CD14-positive monocyte (primary cell): ENCODE measurements at regions not wholly inside any gene's neighbourhood (a gene's known extent, or its start where the extent isn't known, plus 50 kb on each side); places are given as distances from the start of the nearest gene placed in this dataset.

Source experiments
- DNase-seq, 3 donors: peaks; one replicate each; pipeline ENCODE4 v3.0.0-alpha.2; 2011 to 2022
- H2AFZ ChIP-seq: 2 replicates; pipeline ENCODE4 v1.6.0; 2012; ENCODE audit warnings: mild to moderate bottlenecking, low read depth, low read length, inconsistent platforms; ENCODE audit not compliant: insufficient read depth, poor library complexity, severe bottlenecking
- H3K27ac ChIP-seq, 2 donors: 1 replicate in 1 of 2; 2 replicates in 1 of 2; pipeline ENCODE4 v1.5.1; 2012 to 2013; ENCODE audit warnings: low read length in 2 of 2, control low read depth in 1 of 2, inconsistent platforms in 1 of 2, low read depth in 1 of 2, mild to moderate bottlenecking in 1 of 2
- H3K27me3 ChIP-seq, 2 donors: one replicate each; pipeline versions ENCODE4 v1.6.0 to v1.6.1; 2011 to 2013; ENCODE audit warnings: low read length in 2 of 2; ENCODE audit not compliant: control insufficient read depth in 2 of 2, insufficient read depth in 2 of 2
- H3K36me3 ChIP-seq, 2 donors: replicated peaks in 1 of 2; 1 replicate in 1 of 2; 2 replicates in 1 of 2; pipeline versions ENCODE4 v1.5.1 to v1.6.1; 2012 to 2013; ENCODE audit warnings: low read length in 2 of 2, control low read depth in 1 of 2, inconsistent platforms in 1 of 2, mild to moderate bottlenecking in 1 of 2; ENCODE audit not compliant: insufficient read depth in 2 of 2, control insufficient read depth in 1 of 2
- H3K4me1 ChIP-seq, 2 donors: 1 replicate in 1 of 2; 2 replicates in 1 of 2; pipeline versions ENCODE4 v1.5.1 to v1.6.1; 2012 to 2013; ENCODE audit warnings: low read length in 2 of 2, control low read depth in 1 of 2, inconsistent platforms in 1 of 2, mild to moderate bottlenecking in 1 of 2, moderate library complexity in 1 of 2; ENCODE audit not compliant: insufficient read depth in 2 of 2, control insufficient read depth in 1 of 2
- H3K4me2 ChIP-seq: replicated peaks from 2 replicates; pipeline ENCODE3; 2012; ENCODE audit warnings: low read length, moderate library complexity, mild to moderate bottlenecking; ENCODE audit not compliant: poor library complexity, severe bottlenecking; ENCODE audit errors: extremely low read depth
- H3K4me3 ChIP-seq, 3 experiments: fragments of 200-600 bp in 1 of 3; sonication (generic) in 1 of 3; replicated peaks in 1 of 3; 1 replicate in 2 of 3; 2 replicates in 1 of 3; pipeline ENCODE4 v1.5.1; 2011 to 2013; ENCODE audit warnings: low read length in 3 of 3, mild to moderate bottlenecking in 3 of 3, control low read depth in 2 of 3, low read depth in 2 of 3, inconsistent platforms in 1 of 3, moderate library complexity in 1 of 3
- H3K79me2 ChIP-seq: 2 replicates; pipeline ENCODE4 v1.6.0; 2012; ENCODE audit warnings: mild to moderate bottlenecking, control low read depth, inconsistent platforms, low read length, moderate library complexity; ENCODE audit not compliant: insufficient read depth
- H3K9ac ChIP-seq: 2 replicates; pipeline ENCODE4 v1.6.0; 2017; ENCODE audit warnings: low read length, mild to moderate bottlenecking; ENCODE audit not compliant: insufficient read depth, poor library complexity, severe bottlenecking
- H3K9me3 ChIP-seq, 2 donors: replicated peaks in 1 of 2; 1 replicate in 1 of 2; 2 replicates in 1 of 2; pipeline versions ENCODE4 v1.5.1 to v1.6.1; 2012 to 2013; ENCODE audit warnings: low read length in 2 of 2, control low read depth in 1 of 2; ENCODE audit not compliant: control insufficient read depth in 1 of 2, insufficient read depth in 1 of 2
- H4K20me1 ChIP-seq: 2 replicates; pipeline ENCODE4 v1.6.0; 2012; ENCODE audit warnings: mild to moderate bottlenecking, low read length, control low read depth, moderate library complexity; ENCODE audit not compliant: insufficient read depth
- H3K27ac Mint-ChIP-seq, 7 donors: one replicate each; pipeline ENCODE4 v1.8.0; 2020; ENCODE audit warnings: mild to moderate bottlenecking in 7 of 7, mixed read lengths in 7 of 7, moderate library complexity in 6 of 7, inconsistent platforms in 2 of 7
- H3K27me3 Mint-ChIP-seq, 3 donors: one replicate each; pipeline ENCODE4 v1.8.0; 2021 to 2022; ENCODE audit warnings: low read depth in 3 of 3, mild to moderate bottlenecking in 3 of 3, mixed read lengths in 3 of 3, moderate library complexity in 3 of 3, inconsistent platforms in 1 of 3
- H3K36me3 Mint-ChIP-seq, 2 donors: one replicate each; pipeline ENCODE4 v1.8.0; 2020; ENCODE audit warnings: mixed read lengths in 2 of 2, inconsistent platforms in 1 of 2, mild to moderate bottlenecking in 1 of 2
- H3K4me1 Mint-ChIP-seq: one replicate; pipeline ENCODE4 v1.8.0; 2020; ENCODE audit warnings: mild to moderate bottlenecking, mixed read lengths
- H3K4me3 Mint-ChIP-seq, 2 donors: one replicate each; pipeline ENCODE4 v1.8.0; 2020; ENCODE audit warnings: mild to moderate bottlenecking in 2 of 2, mixed read lengths in 2 of 2, moderate library complexity in 1 of 2
- H3K9me3 Mint-ChIP-seq, 7 donors: one replicate each; pipeline ENCODE4 v1.8.0; 2020 to 2022; ENCODE audit warnings: mixed read lengths in 7 of 7, mild to moderate bottlenecking in 6 of 7, moderate library complexity in 6 of 7, inconsistent platforms in 2 of 7
- WGBS: methylation state at CpG from one replicate; pipeline ENCODE4 v1.1.5; 2013; ENCODE audit warnings: missing lambda C conversion rate; ENCODE audit not compliant: insufficient coverage; 5-methylcytosine and 5-hydroxymethylcytosine counted together
- intact Hi-C, 2 donors: fragments of 100-400 bp; cut with micrococcal nuclease; formaldehyde crosslinking; loops; one replicate each; pipeline versions ENCODE4 v1.15.0 to v1.15.1; 2023
- TF ChIP-seq, protein P1 (sequence below): fragments of 200-600 bp; IDR thresholded peaks from one replicate; pipeline ENCODE4 v1.8.0; 2022; ENCODE audit warnings: antibody characterized with exemption, mild to moderate bottlenecking

DNA sequence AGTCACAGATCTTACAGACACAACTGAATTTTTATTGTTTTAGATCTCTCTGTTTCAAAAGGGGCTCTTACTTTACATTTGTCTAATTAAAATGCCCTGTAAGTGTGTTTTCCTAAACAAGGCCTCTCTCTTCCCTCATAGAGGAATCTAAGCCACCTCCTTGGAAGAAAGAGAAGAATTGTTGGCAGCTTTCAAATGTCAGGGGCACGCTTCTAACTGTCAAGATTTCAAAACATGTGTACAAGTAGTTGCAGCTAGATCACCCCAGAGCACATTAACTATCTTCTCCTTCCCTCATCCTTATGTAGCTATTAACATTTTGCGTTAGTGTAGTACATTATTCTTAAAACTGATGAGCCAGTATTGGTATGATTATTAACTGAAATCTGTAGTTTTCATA, 266.5 kb upstream of the BOD1L1 start:
- Mint-ChIP-seq H3K4me3 (no peak overlapping the region), H3K9me3 (peaks cover 0 to 6% (median 3%) of the 10 kb centered on the region in 7 donors), H3K36me3 (no peaks in the 10 kb centered on the region), H3K4me1 (no peaks in the 10 kb centered on the region), H3K27me3 (no peaks in the 10 kb centered on the region), H3K27ac (no peak overlapping the region)
- Histone ChIP-seq H3K4me1 (no peaks in the 10 kb centered on the region), H3K4me3 (no peak overlapping the region), H3K4me2 (no peak overlapping the region), H3K27me3 (no peaks in the 10 kb centered on the region), H3K9ac (no peak overlapping the region), H2AFZ (no peak overlapping the region), H3K79me2 (no peaks in the 10 kb centered on the region), H3K36me3 (no peaks in the 10 kb centered on the region), H3K9me3 (no peaks in the 10 kb centered on the region), H3K27ac (no peak overlapping the region), H4K20me1 (no peaks in the 10 kb centered on the region)
- intact Hi-C loops, result no loop called here
- DNase-seq, result no peak
- no CpG with 5 or more reads among the region's 2 CpGs for WGBS
- TF ChIP-seq, protein P1, sequence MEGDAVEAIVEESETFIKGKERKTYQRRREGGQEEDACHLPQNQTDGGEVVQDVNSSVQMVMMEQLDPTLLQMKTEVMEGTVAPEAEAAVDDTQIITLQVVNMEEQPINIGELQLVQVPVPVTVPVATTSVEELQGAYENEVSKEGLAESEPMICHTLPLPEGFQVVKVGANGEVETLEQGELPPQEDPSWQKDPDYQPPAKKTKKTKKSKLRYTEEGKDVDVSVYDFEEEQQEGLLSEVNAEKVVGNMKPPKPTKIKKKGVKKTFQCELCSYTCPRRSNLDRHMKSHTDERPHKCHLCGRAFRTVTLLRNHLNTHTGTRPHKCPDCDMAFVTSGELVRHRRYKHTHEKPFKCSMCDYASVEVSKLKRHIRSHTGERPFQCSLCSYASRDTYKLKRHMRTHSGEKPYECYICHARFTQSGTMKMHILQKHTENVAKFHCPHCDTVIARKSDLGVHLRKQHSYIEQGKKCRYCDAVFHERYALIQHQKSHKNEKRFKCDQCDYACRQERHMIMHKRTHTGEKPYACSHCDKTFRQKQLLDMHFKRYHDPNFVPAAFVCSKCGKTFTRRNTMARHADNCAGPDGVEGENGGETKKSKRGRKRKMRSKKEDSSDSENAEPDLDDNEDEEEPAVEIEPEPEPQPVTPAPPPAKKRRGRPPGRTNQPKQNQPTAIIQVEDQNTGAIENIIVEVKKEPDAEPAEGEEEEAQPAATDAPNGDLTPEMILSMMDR, result no peak

DNA sequence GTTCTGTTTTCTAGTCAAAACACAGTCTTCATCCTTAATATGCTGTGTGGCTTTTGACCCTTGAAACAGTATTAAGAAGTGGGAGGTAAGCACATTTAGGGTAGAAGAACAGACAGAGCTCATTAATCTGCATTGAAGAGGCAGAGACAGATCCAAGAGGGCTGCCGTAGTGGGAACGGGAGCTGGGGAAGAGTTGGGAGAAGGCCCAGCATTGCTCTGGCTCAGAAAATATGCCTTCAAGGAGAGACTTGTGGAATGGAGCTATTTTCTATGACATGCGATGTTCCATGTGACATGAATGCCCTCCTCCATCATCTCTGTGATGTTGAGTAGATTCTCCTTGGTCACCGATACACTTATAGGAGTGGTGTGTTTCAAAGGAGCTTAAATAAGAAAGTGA, 273.3 kb upstream of the BOD1L1 start:
- Mint-ChIP-seq H3K4me3 (no peak overlapping the region), H3K9me3 (peaks cover 0 to 3% (median 0%) of the 10 kb centered on the region in 7 donors), H3K4me1 (no peaks in the 10 kb centered on the region), H3K27me3 (peaks cover 0 to 4% (median 3%) of the 10 kb centered on the region in 3 donors), H3K27ac (no peak overlapping the region), H3K36me3 (no peaks in the 10 kb centered on the region)
- WGBS, result no CpG with 5 or more reads among the region's 4 CpGs
- Histone ChIP-seq H3K9ac (no peak overlapping the region), H3K27ac (no peak overlapping the region), H3K4me1 (no peaks in the 10 kb centered on the region), H3K36me3 (no peaks in the 10 kb centered on the region), H3K79me2 (no peaks in the 10 kb centered on the region), H3K4me2 (no peak overlapping the region), H4K20me1 (no peaks in the 10 kb centered on the region), H3K27me3 (no peaks in the 10 kb centered on the region), H2AFZ (no peak overlapping the region), H3K4me3 (no peak overlapping the region), H3K9me3 (no peaks in the 10 kb centered on the region)
- TF ChIP-seq, protein P1, result no peak
- intact Hi-C loops, result no loop called here
- DNase-seq, result no peak
